GM18873 (cell line): ENCODE measurements at regions not wholly inside any gene's neighbourhood (a gene's known extent, or its start where the extent isn't known, plus 50 kb on each side); places are given as distances from the start of the nearest gene placed in this dataset.

Experiments used
- ATAC-seq: cut with Tn5 transposase; IDR thresholded peaks from one replicate; pipeline ENCODE4 v1.9.1; 2021; ENCODE audit warnings: mild to moderate bottlenecking, moderate library complexity, moderate number of reproducible peaks; ENCODE audit not compliant: unreplicated experiment, low FRiP score

- ATAC-seq: no peak
Observed at GRCh38 chr4:180456928-180457327, 1786.3 kb upstream of the TENM3 start.

GRCh38 chr4:180462116-180462515 is 1781.1 kb upstream of the TENM3 start:
- ATAC-seq: no peak

GRCh38 chr4:180465364-180465763 is 1777.8 kb upstream of the TENM3 start:
- ATAC-seq: no peak

- ATAC-seq: no peak
Observed at GRCh38 chr4:180483036-180483435, 1760.2 kb upstream of the TENM3 start.

GRCh38 chr4:180485407-180485806 is 1757.8 kb upstream of the TENM3 start:
- no peak for ATAC-seq

GRCh38 chr4:180486342-180486741 is 1756.9 kb upstream of the TENM3 start:
- ATAC-seq: no peak

GRCh38 chr4:180489787-180490186 is 1753.4 kb upstream of the TENM3 start:
- no peak for ATAC-seq

- ATAC-seq: no peak
Observed at GRCh38 chr4:180491210-180491609, 1752.0 kb upstream of the TENM3 start.

GRCh38 chr4:180493299-180493698 is 1749.9 kb upstream of the TENM3 start:
- ATAC-seq: no peak

GRCh38 chr4:180500154-180500553 is 1743.0 kb upstream of the TENM3 start:
- ATAC-seq: no peak

- no peak for ATAC-seq
Observed at GRCh38 chr4:180512801-180513475, 1730.3 kb upstream of the TENM3 start.

GRCh38 chr4:180518906-180519305 is 1724.3 kb upstream of the TENM3 start:
- ATAC-seq: no peak

- no peak for ATAC-seq
Observed at GRCh38 chr4:180521181-180521580, 1722.0 kb upstream of the TENM3 start.

- ATAC-seq: no peak
Observed at GRCh38 chr4:180525523-180526077, 1717.6 kb upstream of the TENM3 start.

GRCh38 chr4:180528003-180528402 is 1715.2 kb upstream of the TENM3 start:
- no peak for ATAC-seq

GRCh38 chr4:180530787-180531186 is 1712.4 kb upstream of the TENM3 start:
- ATAC-seq: no peak

GRCh38 chr4:180532691-180533090 is 1710.5 kb upstream of the TENM3 start:
- ATAC-seq: no peak

- no peak for ATAC-seq
Observed at GRCh38 chr4:180538384-180539057, 1704.7 kb upstream of the TENM3 start.

- no peak for ATAC-seq
Observed at GRCh38 chr4:180539284-180539683, 1703.9 kb upstream of the TENM3 start.

GRCh38 chr4:180541678-180542077 is 1701.5 kb upstream of the TENM3 start:
- no peak for ATAC-seq

- no peak for ATAC-seq
Observed at GRCh38 chr4:180542445-180543100, 1700.6 kb upstream of the TENM3 start.
